Fibroblast of skin of back (primary cell): ENCODE measurements at regions not wholly inside any gene's neighbourhood (a gene's known extent, or its start where the extent isn't known, plus 50 kb on each side); places are given as distances from the start of the nearest gene placed in this dataset.

Experiments used
- DNase-seq: peaks from one replicate; pipeline ENCODE4 v3.0.0-alpha.2; 2013

DNA sequence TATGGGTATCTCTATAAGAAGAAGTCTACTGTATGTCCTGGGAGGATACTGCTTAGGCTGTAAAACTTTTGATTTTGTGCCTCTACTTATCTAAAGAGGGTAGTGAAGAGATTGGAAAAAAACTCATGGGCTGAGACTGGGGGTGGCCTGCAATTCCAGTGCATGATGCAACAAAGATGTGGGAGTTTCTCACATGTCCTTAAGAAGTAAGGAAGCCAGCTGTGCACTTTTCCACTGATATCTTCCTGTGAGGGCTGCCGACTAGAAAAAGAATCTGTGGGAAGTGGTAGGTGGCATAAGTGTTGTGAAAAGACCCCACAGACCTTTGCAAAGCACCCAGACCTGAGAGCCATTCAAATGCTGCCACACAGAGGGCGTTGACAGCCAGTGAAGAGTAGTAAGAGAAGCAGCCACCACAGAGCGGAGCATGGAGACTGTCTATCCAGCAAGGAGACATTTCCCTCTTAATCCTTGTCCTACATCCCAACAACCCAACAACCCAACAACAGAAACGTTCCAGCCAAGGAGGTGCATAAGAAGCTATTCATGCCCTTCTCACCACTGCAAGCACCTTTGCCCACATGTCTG, 65.1 kb downstream of the PFDN4 start:
- no peak for DNase-seq

DNA sequence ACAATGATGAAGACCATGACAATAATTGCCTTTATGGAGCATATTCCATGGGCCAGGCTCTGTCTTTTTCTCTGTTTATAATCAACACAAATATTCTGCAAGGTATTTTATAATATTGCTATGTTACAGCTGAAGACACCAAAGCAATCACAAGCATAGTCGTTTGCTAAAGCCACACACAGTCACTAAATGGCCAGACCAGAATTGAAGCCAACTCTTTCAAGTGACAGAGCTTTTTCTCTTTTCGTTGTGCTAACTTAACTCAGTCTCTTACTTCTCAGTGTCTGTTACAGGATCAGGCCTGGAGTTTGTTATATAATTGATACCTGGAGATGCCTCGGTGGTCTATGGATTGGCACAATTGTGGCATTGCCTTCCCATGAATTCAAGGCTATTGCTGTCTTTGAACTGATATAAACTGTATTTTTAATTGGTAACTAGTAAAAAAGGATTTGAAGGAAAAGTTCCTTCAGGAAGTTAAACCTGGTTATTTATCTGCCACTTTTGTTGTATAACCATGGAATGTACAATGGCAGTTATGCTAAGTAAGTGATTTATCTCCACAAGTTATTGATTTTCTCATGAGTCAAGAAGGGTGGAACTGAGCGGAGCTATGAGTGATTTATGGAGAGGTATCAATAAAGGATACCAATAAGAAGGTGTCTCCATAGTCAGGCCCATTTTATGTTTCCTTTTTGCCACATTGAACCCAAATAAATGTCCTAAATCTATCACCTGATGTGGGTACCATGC, 67.6 kb downstream of the PFDN4 start:
- DNase-seq = no peak

DNA sequence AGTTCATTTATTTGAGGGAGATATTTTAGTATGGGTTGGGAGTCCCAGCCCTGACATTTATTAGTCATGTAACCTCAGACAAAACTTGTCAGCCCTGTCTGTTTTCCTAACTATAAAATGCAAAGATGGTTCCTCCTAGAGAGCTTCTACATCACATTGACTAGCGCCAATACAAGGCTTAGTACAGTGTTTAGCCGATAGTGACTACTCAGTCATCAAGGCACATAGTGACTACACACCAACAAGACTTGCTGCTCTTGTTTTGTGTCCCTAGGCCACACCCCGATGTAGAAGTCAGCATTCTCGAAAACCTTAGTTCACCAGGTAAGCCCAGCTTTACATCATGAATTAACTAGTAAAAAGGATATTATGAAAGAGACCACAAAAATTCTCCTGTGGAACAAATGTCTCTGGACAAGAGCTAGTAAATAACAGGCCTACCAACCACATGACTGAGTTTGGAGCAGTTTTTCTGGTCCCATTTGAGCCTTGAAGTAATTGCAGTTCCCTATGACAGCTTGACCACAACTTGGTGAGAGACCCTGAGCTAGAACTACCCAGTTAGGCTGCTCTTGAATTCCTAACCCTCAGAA, 68.8 kb downstream of the PFDN4 start:
- DNase-seq = no peak

DNA sequence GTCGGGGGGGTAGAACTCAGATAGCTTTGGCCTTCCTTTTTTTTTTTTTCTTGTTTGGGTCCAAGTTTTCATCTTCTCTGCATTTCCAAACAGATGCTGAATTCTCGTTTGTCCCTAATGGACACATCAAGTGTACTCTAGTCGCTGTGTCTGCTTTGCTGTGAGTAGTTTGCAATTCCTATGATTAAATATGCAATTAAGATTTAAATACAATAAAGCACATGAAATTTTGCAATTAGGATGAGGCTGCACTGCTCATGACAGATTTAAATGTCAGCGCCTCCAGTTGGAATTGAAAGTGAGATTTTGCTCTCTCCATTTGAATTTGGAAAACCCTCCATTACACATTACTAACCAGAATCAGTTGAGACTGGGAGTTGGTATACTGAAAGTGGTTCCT, 70.4 kb downstream of the PFDN4 start:
- no peak for DNase-seq

DNA sequence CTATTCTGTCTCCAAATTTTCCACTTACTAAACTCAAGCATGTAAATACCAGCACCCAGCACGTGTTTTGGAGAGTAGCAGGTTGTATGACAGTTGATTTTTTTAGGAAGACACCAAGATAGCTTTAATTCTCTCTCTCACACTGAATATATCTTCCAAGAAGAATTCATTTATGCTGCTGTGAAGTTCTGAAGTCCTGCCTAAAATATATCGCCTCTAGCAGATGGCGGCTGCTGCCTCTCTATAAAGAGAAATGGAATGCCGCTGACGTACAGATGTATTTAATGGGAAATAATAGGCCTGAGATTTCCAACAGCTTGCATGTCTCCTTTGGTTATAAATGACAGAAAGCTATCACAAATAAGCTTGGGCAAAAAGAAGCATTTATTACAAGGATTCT, 74.7 kb downstream of the PFDN4 start:
- DNase-seq = no peak

DNA sequence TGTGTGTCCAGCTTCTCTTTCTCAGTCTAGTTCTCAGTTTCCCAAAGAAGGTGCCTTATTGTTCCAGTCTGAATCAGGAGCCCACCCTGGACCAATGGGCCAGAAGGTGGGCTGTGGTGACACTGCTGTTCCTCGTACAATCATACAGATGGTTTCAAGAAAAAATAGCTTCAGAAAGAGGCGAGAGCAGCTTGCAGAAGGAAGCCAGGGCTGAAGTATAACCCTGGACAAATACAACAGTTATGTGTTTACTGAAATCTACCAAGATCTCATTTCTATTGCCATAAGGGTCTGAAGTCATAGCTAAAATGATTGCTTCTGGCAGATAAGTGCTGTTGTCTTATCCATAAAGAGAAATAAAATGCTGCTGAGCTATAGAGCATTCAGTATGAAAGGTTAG, 75.4 kb downstream of the PFDN4 start:
- DNase-seq = no peak

DNA sequence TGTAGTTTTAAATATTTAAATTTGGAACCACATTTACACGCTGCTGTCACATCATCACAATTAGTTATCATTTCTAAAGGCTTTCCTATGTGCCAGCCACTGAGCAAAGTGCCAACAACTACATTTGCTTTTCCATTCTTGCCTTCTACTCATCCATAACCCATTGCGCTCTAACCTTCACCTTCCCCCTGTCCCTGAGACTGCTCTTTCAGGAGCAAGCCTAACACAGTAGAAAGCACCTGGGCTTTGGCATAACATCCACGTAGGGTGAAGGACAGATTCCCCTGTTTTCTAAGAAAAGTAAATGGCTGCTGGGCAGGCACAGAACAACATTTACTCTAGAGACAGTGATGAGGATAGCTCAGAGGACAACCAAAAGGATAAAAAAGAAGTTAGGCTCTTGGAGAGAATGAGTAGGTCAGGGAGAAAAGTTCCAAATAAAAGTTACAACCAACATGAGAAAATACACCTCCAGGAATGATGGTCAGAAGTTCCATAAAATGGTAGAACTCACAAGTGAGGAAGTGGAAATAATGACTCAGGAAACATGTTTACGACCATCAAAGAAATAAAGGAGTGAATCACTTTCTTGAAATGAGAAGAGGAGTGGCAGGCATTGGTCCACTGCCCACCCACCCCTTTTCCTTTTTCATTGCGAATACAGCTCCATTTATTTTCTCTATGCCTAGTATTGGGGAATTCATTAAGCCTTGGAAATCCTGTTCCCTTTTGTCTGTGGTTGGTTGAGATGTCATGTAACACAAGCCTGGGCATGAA, 77.2 kb downstream of the PFDN4 start:
- DNase-seq = peak; percentile 16

DNA sequence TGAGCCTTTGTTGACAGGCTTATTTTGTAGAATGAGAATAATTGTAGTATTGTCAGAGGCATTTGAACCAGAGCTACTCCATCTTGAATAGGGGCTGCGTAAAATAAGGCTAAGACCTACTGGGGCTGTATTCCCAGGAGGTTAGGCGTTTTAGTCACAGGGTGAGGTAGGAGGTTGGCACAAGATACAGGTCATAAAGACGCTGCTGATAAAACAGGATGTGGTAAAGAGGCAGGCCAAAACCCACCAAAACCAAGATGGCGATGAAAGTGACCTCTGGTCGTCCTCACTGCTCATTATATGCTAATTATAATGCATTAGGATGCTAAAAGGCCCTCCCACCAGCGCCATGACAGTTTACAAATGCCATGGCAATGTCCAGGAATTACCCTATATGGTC, 82.7 kb downstream of the PFDN4 start:
- no peak for DNase-seq

DNA sequence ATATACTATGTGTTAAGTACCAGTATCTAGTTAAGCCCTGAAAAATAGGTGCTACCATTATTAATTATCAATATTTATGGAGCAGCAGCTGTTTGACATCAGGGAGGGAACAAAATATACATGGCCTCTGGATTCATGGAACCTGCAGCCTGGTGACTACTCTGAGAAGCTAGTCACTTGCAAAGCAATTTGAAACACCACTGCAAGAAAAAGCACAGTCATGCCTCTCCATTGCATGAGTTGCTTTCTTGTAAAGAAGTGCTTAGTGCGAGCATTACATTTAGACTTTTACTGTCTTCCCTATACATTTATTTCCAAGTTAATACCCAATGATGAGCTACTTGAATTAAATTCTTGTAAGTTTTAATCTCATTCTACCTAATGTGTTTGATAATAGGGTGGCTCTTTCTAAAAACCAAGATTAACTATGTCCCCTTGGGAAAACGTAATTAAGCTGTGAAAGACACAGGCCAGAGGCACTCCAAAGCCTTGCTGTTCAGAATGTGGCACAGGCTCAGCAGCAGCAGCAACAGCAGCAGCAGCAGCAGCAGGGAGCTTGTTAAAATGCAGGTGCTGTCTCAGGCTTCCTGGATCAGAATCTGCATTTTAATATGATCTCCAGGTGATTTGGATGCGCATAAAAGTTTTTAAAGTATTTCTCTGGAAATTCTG, 83.6 kb downstream of the PFDN4 start:
- DNase-seq = no peak

DNA sequence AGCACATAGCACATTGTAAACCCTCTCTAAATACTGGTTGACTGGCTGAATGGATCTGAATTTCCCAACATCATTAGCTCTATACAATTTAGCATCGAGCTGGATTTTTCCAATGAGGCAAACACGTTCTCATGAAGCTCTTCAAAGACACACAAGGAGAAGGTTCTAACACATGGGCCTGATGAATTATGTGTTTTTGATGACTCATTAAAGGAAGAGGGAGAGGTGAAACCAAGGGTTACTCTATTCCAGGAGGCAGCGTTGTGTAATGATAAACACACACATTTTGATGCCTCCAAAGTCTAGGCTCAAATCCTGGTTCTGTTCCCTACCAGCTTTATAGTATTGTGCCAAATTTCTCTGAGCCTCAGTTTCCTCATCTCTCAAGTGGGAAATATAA, 84.3 kb downstream of the PFDN4 start:
- DNase-seq = no peak

DNA sequence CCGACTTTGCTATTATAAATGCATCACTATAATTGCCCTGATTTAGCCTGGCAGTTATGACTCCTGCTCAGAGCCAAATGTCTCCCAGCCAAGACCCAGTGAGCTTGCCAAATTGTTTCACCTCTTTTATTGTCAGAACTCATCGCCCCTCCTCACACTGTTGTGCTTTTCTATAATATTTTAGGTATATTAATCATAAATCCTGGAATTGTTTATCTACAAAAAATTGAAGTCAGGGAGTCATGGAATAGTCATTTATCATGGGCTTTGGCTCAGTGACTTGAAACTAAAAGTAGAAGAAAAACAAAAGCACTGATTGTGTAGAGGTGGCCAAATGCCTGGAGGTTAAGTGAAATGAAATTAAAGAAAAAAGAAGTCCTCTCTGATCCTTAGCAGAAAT, 85.6 kb downstream of the PFDN4 start:
- DNase-seq = no peak

DNA sequence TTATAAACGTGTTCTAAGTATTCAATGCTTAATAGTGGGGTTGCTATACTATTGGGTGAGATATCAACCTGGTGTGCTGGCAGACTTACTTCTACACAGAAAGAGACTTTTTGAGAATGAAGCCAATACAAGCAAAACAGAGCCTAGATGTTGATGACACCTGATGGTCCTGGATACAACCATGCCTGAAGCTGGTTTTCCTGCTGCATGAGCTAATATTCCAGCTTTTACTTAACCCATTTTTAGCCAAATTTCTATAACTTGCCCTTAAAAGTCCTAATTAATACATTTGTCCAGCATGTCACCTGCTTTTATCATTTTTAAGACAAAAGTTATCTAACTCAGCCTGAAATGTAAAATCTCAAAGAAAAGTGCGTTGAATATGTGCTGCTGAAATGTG, 86.2 kb downstream of the PFDN4 start:
- DNase-seq = no peak

DNA sequence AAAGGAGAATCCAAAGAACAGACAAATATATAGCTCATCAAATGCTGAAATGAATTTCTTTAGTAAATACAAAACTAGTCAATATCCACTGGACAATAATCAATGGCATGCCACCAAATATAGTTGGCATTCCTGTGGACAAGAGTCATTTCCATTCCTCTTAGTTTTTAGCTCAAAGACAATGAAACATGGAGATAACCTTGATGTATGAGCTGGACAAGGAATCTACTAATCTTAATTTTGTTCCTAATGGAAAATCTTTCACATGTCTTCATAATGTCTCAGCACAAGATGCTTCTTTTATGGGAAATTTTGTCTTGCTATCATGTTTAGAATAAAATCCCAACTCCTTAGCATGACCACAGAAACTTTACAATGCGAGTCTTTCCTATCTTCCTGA, 87.8 kb downstream of the PFDN4 start:
- DNase-seq = no peak

DNA sequence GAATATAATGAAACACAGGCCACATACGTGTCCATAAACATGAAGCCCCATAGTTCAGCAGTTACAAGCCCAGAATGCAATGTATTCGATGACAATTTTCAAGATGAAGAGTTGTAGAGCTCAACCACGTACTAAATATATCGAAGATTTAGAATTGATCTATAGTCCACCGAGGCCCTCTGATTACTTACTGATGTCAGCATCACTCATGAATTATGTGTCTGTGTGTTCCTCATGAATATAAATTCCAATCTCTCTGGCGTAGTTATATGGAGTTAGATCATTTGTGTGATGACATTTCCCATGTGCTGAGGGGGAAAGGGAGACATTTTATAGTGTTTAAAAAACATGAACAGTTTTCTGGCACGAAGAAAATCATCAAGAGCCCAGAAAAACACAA, 97.5 kb downstream of the PFDN4 start:
- DNase-seq = peak; percentile 40

DNA sequence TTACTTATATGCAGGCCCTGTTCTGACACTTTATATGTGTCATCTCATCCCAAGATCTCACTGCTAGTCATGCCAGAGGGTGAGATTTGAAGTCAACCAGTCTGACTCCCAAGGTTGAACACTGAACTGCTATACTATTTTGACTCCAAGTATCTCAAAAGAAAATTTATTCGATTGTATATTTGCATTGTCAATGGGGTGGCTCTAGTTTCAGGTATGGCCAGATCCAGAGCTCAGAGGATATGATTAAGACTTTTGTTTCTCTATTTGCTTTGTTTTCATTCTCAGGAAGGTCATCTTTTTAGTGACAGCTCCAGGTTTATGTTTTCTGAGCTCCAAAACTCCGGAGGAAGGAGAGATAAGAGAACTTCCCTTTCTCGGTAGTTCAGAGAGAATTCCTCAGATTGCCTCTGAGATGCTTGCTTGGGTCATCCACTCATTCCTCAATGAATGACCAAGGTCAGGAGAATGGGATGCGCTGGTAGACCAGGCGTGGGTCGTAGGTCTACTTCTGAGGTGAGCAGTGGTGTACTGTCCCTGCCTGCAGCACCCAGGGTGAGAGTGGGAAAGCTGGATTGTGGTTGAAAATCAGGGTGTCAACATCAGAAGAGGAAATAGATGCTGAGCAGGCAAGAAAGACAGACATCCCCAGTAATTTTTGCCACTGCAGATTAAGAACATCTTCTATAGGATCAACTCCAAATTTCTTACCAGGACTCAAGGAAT, 99.3 kb downstream of the PFDN4 start:
- DNase-seq = no peak

DNA sequence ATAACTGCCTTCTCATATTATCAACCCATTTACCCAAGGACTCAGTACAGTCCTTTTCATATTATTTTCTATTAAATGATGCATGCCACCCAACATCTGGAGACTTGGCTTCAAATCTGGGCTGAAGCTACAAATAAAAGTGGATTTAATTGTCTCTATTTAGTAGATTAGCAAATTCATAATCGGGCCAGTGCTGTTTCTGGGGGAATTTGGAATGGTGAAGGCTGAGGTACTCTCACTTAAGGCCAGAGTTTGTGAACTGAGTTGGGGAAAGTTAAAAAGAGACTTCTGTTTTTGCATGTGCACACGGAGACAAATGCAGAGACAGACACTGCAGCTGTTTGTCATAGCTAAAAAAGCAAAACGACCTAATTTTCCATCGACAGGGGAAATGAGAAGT, 100.9 kb downstream of the PFDN4 start:
- DNase-seq = no peak

DNA sequence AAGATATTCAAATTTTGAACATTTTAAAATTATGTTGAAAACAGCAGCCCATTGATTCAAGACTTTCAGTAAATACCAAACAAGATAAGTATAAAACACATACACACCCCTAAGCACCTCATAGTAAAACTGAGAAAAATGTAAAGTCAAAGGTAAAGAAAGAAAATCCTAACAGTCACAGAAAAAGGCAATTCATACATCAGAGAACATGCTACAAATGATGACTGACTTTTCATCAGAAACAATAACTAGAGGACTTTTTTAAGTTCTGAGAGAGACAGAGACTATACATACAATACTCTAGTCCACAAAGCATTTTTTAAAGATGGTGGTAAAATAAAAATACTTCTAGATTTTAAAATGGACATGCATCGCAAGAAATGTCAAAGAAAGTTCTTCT, 111.0 kb downstream of the PFDN4 start:
- DNase-seq = no peak

DNA sequence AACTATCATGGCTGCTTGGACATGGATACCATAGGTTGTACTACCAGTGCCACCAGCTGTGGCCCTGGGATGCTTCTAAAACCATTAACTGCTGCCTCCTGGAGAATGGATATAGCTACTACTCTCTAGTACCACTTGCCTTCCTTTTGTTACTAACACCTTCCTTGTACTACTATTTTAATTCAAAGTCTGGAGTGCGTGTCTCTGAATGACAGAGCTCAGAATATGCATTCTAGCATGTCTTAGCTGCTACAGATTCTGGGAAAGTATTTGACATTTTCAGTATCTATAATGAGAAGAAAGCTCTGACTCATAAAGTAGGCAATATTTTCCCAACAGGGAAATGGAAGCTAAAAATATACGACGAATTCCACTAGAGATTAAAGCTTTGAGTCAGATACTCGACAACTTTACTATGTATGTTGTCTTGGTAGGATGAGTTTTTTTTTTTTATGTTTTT, 112.3 kb downstream of the PFDN4 start:
- peak; percentile 90 for DNase-seq

DNA sequence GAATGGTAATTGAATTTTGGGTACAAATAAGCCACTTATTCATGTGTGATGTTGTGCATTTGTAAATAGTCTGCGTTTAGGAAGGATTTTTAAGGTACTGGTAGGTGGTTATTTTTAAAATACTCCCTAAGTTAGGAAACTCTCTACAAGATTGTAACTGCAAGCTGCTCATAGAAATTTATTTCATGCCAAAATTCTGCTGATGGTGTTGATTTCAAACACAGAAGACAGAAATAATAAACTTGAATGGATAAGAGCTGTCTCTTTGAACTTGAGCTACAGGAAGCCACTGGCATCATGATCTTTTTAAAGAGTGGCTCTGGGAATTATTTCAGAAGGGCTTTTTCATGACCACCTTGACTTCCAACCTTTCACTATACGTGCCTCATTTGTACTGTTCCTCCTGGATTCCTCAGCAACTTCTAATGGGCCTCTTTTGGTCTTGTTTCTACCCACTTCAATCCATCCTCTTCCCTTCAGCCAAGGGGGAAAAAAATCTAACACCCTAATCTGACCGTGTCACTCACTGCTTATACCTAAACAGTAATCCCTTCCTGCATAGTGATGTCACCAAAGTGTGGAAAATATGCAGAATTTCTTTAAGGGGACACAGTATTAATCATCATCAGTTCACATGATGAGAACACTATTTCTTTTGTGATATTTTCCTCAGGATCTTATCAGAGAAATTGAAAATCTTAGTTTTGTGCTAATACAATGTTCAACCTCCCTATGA, 113.6 kb downstream of the PFDN4 start:
- DNase-seq = no peak

DNA sequence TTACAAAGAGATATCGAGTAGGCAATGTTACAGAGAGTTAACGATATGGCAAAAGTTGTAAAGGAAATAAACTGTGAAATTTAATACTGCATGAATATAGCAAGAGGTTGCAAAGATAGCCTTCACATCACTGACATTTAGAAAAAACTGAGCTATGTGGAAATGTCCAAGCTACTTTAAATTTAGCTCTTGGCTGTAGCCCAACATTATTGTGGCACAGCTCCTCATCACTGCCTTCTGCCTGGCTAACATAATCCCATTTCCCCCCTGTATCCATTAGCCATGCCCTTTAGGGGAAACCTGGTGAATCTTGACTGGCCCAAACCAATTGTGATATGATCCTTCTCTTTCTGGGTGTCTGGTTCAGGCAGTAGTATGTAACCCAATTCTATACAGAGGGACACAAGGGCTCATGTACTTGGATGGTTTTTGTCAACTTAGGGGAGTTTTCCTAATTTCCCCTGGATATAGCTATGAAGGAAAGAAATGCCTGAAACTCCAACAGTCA, 115.4 kb downstream of the PFDN4 start:
- DNase-seq = peak; percentile 59

DNA sequence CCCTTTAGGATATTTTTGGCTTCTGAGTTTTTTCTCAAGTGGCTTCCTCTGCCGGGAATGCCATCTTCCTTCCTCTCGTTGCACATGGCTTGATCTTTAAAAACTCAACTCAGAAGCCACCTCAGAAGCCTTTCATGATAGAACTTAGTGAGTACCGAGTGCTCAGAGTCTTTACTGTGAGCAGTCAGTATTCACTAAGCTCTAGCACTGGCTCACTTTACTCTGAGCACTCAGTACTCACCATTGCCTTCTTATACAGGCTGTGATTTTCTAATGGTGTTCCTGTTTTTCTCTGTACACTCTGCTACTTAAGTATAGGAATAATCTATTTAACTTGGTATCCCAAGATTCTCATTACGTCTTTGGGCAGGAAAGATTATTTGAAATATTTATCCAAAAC, 116.2 kb downstream of the PFDN4 start:
- DNase-seq = no peak
